ENCODE measurements at regions not wholly inside any gene's neighbourhood (a gene's known extent, or its start where the extent isn't known, plus 50 kb on each side); places are given as distances from the start of the nearest gene placed in this dataset.

DNA sequence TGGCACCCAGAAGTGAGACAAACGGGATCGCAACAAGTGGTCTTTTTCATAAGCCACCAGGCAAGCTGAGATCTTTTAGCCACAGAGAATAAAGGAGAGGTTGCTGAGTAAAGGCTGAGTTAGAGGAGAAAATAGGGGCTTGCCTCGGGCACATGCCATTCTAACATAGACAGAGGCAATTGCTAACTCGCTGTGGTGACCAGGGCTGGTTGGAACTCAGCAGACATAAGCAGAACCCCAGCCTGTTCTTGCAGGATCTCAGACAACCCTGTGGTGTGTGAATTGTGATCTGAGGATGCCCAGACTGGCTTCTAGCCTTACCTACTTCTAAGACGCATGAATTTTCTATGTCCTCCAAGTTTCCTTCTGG is 300.2 kb downstream of the CDCA7 start:
- TF ChIP-seq POLR2AphosphoS5 (IDR thresholded peaks at IDR 0.05; ENCODE audit: low read depth): no peak
- TF ChIP-seq, protein P1, sequence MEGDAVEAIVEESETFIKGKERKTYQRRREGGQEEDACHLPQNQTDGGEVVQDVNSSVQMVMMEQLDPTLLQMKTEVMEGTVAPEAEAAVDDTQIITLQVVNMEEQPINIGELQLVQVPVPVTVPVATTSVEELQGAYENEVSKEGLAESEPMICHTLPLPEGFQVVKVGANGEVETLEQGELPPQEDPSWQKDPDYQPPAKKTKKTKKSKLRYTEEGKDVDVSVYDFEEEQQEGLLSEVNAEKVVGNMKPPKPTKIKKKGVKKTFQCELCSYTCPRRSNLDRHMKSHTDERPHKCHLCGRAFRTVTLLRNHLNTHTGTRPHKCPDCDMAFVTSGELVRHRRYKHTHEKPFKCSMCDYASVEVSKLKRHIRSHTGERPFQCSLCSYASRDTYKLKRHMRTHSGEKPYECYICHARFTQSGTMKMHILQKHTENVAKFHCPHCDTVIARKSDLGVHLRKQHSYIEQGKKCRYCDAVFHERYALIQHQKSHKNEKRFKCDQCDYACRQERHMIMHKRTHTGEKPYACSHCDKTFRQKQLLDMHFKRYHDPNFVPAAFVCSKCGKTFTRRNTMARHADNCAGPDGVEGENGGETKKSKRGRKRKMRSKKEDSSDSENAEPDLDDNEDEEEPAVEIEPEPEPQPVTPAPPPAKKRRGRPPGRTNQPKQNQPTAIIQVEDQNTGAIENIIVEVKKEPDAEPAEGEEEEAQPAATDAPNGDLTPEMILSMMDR (IDR thresholded peaks at IDR 0.05; ENCODE audit: insufficient read depth, low read length): no peak
- no peak for TF ChIP-seq SPI1 (IDR thresholded peaks at IDR 0.05; ENCODE audit: borderline replicate concordance, low read depth)
- TF ChIP-seq, protein P2, sequence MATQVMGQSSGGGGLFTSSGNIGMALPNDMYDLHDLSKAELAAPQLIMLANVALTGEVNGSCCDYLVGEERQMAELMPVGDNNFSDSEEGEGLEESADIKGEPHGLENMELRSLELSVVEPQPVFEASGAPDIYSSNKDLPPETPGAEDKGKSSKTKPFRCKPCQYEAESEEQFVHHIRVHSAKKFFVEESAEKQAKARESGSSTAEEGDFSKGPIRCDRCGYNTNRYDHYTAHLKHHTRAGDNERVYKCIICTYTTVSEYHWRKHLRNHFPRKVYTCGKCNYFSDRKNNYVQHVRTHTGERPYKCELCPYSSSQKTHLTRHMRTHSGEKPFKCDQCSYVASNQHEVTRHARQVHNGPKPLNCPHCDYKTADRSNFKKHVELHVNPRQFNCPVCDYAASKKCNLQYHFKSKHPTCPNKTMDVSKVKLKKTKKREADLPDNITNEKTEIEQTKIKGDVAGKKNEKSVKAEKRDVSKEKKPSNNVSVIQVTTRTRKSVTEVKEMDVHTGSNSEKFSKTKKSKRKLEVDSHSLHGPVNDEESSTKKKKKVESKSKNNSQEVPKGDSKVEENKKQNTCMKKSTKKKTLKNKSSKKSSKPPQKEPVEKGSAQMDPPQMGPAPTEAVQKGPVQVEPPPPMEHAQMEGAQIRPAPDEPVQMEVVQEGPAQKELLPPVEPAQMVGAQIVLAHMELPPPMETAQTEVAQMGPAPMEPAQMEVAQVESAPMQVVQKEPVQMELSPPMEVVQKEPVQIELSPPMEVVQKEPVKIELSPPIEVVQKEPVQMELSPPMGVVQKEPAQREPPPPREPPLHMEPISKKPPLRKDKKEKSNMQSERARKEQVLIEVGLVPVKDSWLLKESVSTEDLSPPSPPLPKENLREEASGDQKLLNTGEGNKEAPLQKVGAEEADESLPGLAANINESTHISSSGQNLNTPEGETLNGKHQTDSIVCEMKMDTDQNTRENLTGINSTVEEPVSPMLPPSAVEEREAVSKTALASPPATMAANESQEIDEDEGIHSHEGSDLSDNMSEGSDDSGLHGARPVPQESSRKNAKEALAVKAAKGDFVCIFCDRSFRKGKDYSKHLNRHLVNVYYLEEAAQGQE (IDR thresholded peaks at IDR 0.05; ENCODE audit: insufficient replicate concordance, low read depth): no peak
